Astrocyte of the cerebellum (primary cell): ENCODE measurements at regions not wholly inside any gene's neighbourhood (a gene's known extent, or its start where the extent isn't known, plus 50 kb on each side); places are given as distances from the start of the nearest gene placed in this dataset.

Source experiments
- DNase-seq: peaks from one replicate; pipeline ENCODE4 v3.0.0-alpha.2; 2011; ENCODE audit warnings: low read depth
- H3K4me3 ChIP-seq: 2 replicates; pipeline ENCODE4 v1.5.1; 2011; ENCODE audit warnings: mild to moderate bottlenecking, low read depth, low read length, moderate library complexity
- in situ Hi-C: cut with HindIII; loops from 2 replicates; pipeline ENCODE4 v1.10.0; 2017; ENCODE audit warnings: low sequenced_read_pairs
- TF ChIP-seq, protein P1 (sequence below): IDR thresholded peaks from 2 replicates; pipeline ENCODE4 v1.5.1; 2012; ENCODE audit warnings: low read length, low read depth, moderate library complexity, mild to moderate bottlenecking; ENCODE audit errors: missing control alignments

DNA sequence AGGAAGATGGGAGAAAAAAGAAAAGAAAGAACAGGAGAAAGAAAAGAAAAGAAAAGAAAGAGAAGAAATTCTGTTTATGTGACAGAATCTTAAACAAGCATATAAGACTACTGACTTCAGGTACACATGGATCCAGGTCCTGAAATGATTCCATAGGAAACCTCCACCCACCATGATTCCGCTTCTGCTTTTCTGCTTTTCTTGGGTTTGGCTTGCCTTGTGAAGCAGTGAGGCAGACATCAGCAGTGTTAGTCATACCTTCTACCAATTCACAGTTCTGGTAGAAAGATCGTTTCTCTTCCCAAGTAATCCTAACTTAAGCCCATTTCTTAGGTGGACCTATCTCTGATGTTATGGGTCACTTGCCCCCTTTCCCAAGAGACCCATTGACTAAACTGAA is 660.1 kb upstream of the RBFOX1 start:
- H3K4me3 ChIP-seq, result no peak overlapping the region
- no peak for DNase-seq
- TF ChIP-seq, protein P1, sequence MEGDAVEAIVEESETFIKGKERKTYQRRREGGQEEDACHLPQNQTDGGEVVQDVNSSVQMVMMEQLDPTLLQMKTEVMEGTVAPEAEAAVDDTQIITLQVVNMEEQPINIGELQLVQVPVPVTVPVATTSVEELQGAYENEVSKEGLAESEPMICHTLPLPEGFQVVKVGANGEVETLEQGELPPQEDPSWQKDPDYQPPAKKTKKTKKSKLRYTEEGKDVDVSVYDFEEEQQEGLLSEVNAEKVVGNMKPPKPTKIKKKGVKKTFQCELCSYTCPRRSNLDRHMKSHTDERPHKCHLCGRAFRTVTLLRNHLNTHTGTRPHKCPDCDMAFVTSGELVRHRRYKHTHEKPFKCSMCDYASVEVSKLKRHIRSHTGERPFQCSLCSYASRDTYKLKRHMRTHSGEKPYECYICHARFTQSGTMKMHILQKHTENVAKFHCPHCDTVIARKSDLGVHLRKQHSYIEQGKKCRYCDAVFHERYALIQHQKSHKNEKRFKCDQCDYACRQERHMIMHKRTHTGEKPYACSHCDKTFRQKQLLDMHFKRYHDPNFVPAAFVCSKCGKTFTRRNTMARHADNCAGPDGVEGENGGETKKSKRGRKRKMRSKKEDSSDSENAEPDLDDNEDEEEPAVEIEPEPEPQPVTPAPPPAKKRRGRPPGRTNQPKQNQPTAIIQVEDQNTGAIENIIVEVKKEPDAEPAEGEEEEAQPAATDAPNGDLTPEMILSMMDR, result no peak
- in situ Hi-C loops, result no loop called here

DNA sequence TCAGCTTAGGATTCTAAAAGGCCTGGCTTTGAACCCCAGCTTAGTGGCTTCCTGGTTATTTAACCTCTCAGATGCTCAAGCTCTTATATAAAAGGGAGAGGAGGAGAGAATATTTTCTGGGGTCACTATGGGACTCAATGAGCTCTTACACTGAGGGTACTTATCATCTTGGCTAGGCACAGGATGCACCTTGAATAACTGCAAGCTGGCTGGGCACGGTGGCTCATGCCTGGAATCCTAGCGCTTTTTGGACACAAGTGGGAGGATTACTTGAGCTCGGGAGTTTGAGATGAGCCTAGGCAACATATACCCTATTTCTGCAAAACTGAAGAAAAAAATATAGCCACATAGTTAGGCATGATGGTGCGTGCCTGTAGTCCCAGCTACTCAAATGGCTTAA is 665.3 kb upstream of the RBFOX1 start:
- TF ChIP-seq, protein P1, result no peak
- in situ Hi-C loops, result no loop called here
- DNase-seq, result no peak
- H3K4me3 ChIP-seq, result no peak overlapping the region

DNA sequence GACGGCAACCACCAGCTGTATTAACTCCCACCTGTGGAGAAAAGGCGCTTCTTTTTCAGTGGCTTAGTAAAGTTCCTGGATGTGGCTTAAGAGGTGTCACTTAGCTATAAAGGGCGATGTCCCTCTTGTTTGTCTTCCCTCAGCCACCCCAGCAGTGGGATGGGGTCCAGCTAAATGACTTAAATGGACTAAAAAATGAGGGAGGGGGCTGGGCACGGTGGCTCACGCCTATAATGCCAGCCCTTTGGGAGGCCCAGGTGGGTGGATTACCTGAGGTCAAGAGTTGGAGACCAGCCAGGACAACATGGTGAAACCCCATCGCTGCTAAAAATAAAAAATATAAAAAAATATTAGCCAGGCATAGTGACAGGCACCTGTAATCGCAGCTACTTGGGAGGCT is 667.5 kb upstream of the RBFOX1 start:
- no peak overlapping the region for H3K4me3 ChIP-seq
- DNase-seq, result no peak
- in situ Hi-C loops, result no loop called here
- TF ChIP-seq, protein P1, result no peak

DNA sequence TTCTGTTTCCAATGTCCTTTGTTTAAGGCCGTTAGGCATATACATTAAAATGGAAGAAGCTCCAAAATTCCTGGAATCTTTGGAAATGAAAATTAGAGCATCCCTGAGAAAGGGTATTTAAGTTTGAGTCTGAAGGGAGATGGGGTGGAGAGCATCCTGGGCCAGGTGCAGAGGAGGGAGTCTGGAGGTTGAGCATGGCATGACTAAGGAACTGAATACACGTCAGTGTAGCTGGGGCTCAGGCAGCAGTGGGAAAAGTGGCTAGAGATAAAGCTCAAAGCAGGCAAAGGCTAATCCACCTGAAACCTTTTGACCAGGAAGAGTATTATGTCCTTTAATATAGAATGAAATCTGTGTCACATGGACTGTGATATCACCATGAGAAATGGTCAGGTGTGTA is 669.0 kb upstream of the RBFOX1 start:
- H3K4me3 ChIP-seq, result no peak overlapping the region
- TF ChIP-seq, protein P1, result no peak
- in situ Hi-C loops, result no loop called here
- no peak for DNase-seq

DNA sequence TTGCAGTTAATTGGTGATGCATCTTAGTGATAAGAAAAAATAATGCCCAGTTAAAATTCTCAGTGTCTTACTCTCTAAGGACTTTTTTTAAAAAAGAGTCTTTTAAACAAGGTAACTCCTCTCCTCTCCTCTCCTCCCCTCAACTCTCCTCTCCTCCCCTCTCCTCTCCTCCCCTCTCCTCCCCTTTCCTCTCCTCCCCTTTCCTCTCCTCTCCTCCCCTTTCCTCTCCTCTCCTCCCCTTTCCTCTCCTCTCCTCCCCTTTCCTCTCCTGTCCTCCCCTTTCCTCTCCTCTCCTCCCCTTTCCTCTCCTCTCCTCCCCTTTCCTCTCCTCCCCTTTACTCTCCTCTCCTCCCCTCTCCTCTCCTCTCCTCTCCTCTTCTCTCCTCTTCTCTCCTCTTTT is 675.9 kb upstream of the RBFOX1 start:
- H3K4me3 ChIP-seq, result no peak overlapping the region
- DNase-seq, result no peak
- in situ Hi-C loops, result no loop called here
- TF ChIP-seq, protein P1, result no peak

DNA sequence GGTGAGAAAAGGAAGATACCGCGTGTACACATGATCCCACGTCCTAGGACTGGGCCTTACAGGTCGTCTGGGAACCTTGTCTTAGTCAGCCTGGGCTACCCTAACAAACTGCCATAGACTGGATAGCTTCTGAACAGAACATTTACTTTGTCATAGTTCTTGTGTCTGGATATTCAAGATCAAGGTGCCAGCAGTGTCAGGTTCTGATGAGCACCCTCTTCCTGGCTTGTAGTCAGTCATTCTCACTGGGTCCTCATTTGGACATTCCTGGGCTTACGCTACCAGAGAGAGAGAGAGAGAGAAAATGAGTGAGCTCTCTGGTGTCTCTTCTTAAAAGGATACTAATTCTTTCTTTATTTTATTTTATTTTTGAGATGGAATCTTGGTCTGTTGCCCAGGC is 685.8 kb upstream of the RBFOX1 start:
- TF ChIP-seq, protein P1, result no peak
- no peak for DNase-seq
- no peak overlapping the region for H3K4me3 ChIP-seq
- in situ Hi-C loops, result no loop called here

DNA sequence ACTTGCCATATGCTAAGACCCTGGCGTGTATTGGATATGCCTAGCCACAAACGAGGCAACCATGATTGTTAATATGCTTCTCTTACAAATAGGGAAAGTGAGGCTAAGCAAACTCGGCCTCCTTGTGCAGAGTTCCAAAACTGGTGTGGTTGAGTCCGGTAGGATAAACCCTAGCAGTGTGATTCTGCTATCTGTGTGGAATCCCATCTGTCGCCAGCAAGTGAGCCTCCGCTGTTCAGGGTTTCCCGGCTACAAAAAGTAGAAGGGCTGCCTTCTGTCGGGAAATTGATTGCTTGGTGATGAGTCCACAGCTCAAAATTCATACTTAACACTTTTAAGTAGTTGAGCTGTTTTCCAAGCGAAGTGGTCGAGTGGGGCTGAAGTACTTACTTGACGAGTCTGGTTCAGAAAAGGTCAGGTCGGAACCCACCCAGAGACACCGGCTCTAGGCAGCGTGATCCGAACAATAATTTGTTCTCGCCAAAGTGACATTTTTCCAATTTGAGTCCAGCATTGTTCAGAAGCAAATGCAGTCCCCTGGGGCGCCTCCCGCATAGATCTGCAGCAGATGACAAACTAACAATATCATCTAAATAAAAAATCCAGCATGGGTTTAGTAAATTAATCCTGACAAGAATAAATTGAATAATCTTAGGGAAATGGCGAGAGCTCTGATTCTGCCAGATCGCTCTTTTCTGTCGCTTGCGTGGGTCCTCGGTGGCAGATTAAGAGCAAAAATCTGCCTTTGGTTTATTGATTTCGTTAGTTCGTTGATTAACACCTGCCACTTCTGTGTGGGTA is 686.7 kb upstream of the RBFOX1 start:
- TF ChIP-seq, protein P1, result no peak
- DNase-seq, result no peak
- H3K4me3 ChIP-seq, result no peak overlapping the region
- in situ Hi-C loops, result no loop called here
